Ovary (tissue), 7 donors: ENCODE measurements at regions not wholly inside any gene's neighbourhood (a gene's known extent, or its start where the extent isn't known, plus 50 kb on each side); places are given as distances from the start of the nearest gene placed in this dataset.

ENCODE experiments used
- DNase-seq, 5 donors: peaks; one replicate each; pipeline ENCODE4 v3.0.0-alpha.2; 2019 to 2020
- H3K27ac ChIP-seq, 2 donors: fragments of 200-600 bp; one replicate each; pipeline versions ENCODE4 v1.5.1 to v1.8.0; 2019 to 2022
- H3K27me3 ChIP-seq: fragments of 200-600 bp; one replicate; pipeline ENCODE4 v1.8.0; 2022
- H3K36me3 ChIP-seq: fragments of 200-600 bp; sonication (generic); one replicate; pipeline ENCODE4 v1.5.1; 2019
- H3K4me1 ChIP-seq: one replicate; pipeline ENCODE4 v1.8.1; 2013; ENCODE audit warnings: mild to moderate bottlenecking, moderate library complexity; ENCODE audit not compliant: insufficient read depth
- H3K4me3 ChIP-seq: fragments of 200-600 bp; sonication (generic); one replicate; pipeline ENCODE4 v1.5.1; 2017
- H3K9me3 ChIP-seq, 2 donors: fragments of 200-600 bp in 1 of 2; sonication (generic) in 1 of 2; one replicate each; pipeline versions ENCODE4 v1.5.1 to v1.8.1; 2013 to 2019; ENCODE audit warnings: mild to moderate bottlenecking in 1 of 2, moderate library complexity in 1 of 2
- CTCF ChIP-seq, 3 donors: fragments of 450-650 bp in 2 of 3; fragments of 200-600 bp in 1 of 3; IDR thresholded peaks; one replicate each; pipeline versions ENCODE4 v1.5.1 to v1.8.0; 2016 to 2022; ENCODE audit warnings: antibody characterized with exemption in 3 of 3, mild to moderate bottlenecking in 1 of 3
- EP300 ChIP-seq: sonication (generic); formaldehyde crosslinking; IDR thresholded peaks from one replicate; pipeline ENCODE4 v1.6.1; 2017; ENCODE audit warnings: antibody characterized with exemption
- POLR2A ChIP-seq: fragments of 450-650 bp; IDR thresholded peaks from one replicate; pipeline ENCODE4 v1.6.1; 2017; ENCODE audit warnings: antibody characterized with exemption, mild to moderate bottlenecking, moderate library complexity
- WGBS, 3 donors: extraction: QIAGEN DNeasy Blood & Tissue Kit in 1 of 3; methylation state at CpG; one replicate each; pipeline versions ENCODE4 v1.1.5 to v1.1.7; 2013 to 2017; 5-methylcytosine and 5-hydroxymethylcytosine counted together
- intact Hi-C, 4 donors: fragments of 100-400 bp; cut with DNase I; formaldehyde crosslinking; loops; one replicate each; pipeline versions ENCODE4 v1.11.0 to v1.15.1; 2022 to 2023
- donor health status: DM: no; HTN: no; CAD: no; lungs with moderate emphysema.
- donor health status: DM: no; HTN: no; CAD: no.
- donor health status: Bipolar disorder and iron deficiency.
- donor health status: DM: no; HTN: no; CAD: no.
- donor health status: DM: yes; HTN: yes; CAD: no.

GRCh38 chr14:94974422-94974821 is 182.9 kb downstream of the DICER1 start:
- intact Hi-C loops = no loop called here
- H3K36me3 ChIP-seq = no peaks in the 10 kb centered on the region
- TF ChIP-seq POLR2A (no peak), CTCF (IDR thresholded peaks at IDR 0.05) (no peak), EP300 (no peak)
- H3K27ac ChIP-seq = no peak overlapping the region
- no peaks in the 10 kb centered on the region for H3K4me1 ChIP-seq
- H3K27me3 ChIP-seq = no peaks in the 10 kb centered on the region
- WGBS, 3 donors = 61 to 78% (median 67%) methylated on average over 2 of the region's 2 CpGs
- no peak overlapping the region for H3K4me3 ChIP-seq
- H3K9me3 ChIP-seq = no peaks in the 10 kb centered on the region
- DNase-seq = no peak

GRCh38 chr14:94971750-94972149 is 185.6 kb downstream of the DICER1 start:
- H3K27me3 ChIP-seq = no peaks in the 10 kb centered on the region
- WGBS, 3 donors = 7 to 16% (median 8%) methylated on average over 10 of the region's 10 CpGs
- intact Hi-C loops = no loop called here
- H3K27ac ChIP-seq = peak overlapping the region; percentile 8 to 44
- no peaks in the 10 kb centered on the region for H3K4me1 ChIP-seq
- TF ChIP-seq EP300 = peak; percentile 80
- no peak for TF ChIP-seq POLR2A
- H3K9me3 ChIP-seq = no peaks in the 10 kb centered on the region
- peak; percentile 29 to 75 (median 35) for DNase-seq
- no peak overlapping the region for H3K4me3 ChIP-seq
- no peaks in the 10 kb centered on the region for H3K36me3 ChIP-seq

- Histone ChIP-seq H3K4me1 (no peaks in the 10 kb centered on the region), H3K36me3 (no peaks in the 10 kb centered on the region), H3K27ac (peak overlapping the region; percentile 8 to 44), H3K27me3 (no peaks in the 10 kb centered on the region), H3K4me3 (no peak overlapping the region), H3K9me3 (no peaks in the 10 kb centered on the region)
- 5 to 15% (median 13%) methylated on average over 2 of the region's 2 CpGs for WGBS, 3 donors
- peak in 1 of 5 donors; percentile 56 for DNase-seq
- intact Hi-C loops = no loop called here
- TF ChIP-seq CTCF (IDR thresholded peaks at IDR 0.05) (no peak), POLR2A (no peak), EP300 (no peak)
Measured at GRCh38 chr14:94970941-94971730, 186.2 kb downstream of the DICER1 start.

- Histone ChIP-seq H3K27ac (no peak overlapping the region), H3K4me1 (no peaks in the 10 kb centered on the region), H3K9me3 (no peaks in the 10 kb centered on the region), H3K36me3 (no peaks in the 10 kb centered on the region), H3K27me3 (no peaks in the 10 kb centered on the region), H3K4me3 (no peak overlapping the region)
- DNase-seq = no peak
- intact Hi-C loops = no loop called here
- no peak for TF ChIP-seq POLR2A
- TF ChIP-seq EP300 = no peak
- no peak for TF ChIP-seq CTCF (IDR thresholded peaks at IDR 0.05)
- 82 to 85% (median 82%) methylated on average over 4 of the region's 4 CpGs for WGBS, 3 donors
Measured at GRCh38 chr14:94969766-94970165, 187.6 kb downstream of the DICER1 start.

GRCh38 chr14:94966868-94967267 is 190.5 kb downstream of the DICER1 start:
- Histone ChIP-seq H3K27me3 (no peaks in the 10 kb centered on the region), H3K4me3 (no peak overlapping the region), H3K9me3 (no peaks in the 10 kb centered on the region), H3K4me1 (peaks cover 1% of the 10 kb centered on the region), H3K36me3 (no peaks in the 10 kb centered on the region), H3K27ac (no peak overlapping the region)
- no peak for DNase-seq
- TF ChIP-seq EP300 (no peak), POLR2A (no peak), CTCF (IDR thresholded peaks at IDR 0.05) (no peak)
- intact Hi-C loops = no loop called here
- WGBS, 3 donors = 73 to 95% (median 80%) methylated on average over 2 of the region's 2 CpGs
